IPS-18a (cell line): ENCODE measurements at regions not wholly inside any gene's neighbourhood (a gene's known extent, or its start where the extent isn't known, plus 50 kb on each side); places are given as distances from the start of the nearest gene placed in this dataset.

Experiments
- H3K27ac ChIP-seq: one replicate; pipeline ENCODE4 v1.5.1; 2013; ENCODE audit warnings: low read length
- H3K27me3 ChIP-seq: one replicate; pipeline ENCODE4 v1.6.1; 2013; ENCODE audit warnings: mild to moderate bottlenecking, low read length; ENCODE audit not compliant: control insufficient read depth, insufficient read depth
- H3K36me3 ChIP-seq: one replicate; pipeline ENCODE4 v1.6.1; 2013; ENCODE audit warnings: low read depth, low read length; ENCODE audit not compliant: control insufficient read depth
- H3K4me1 ChIP-seq: one replicate; pipeline ENCODE4 v1.6.1; 2013; ENCODE audit warnings: low read depth, low read length; ENCODE audit not compliant: control insufficient read depth
- H3K4me3 ChIP-seq: one replicate; pipeline ENCODE4 v1.5.1; 2013; ENCODE audit warnings: low read length
- H3K9ac ChIP-seq: one replicate; pipeline ENCODE4 v1.6.1; 2013; ENCODE audit warnings: mild to moderate bottlenecking, low read length, moderate library complexity
- H3K9me3 ChIP-seq: one replicate; pipeline ENCODE4 v1.6.1; 2013; ENCODE audit warnings: low read depth, low read length; ENCODE audit not compliant: control insufficient read depth

GRCh38 chr19:56983171-56983570, 136.6 kb upstream of the USP29 start:
- no peak overlapping the region for H3K9ac ChIP-seq
- H3K27me3 ChIP-seq: no peaks in the 10 kb centered on the region
- H3K36me3 ChIP-seq: no peaks in the 10 kb centered on the region
- no peaks in the 10 kb centered on the region for H3K4me1 ChIP-seq
- H3K4me3 ChIP-seq: no peak overlapping the region
- no peak overlapping the region for H3K27ac ChIP-seq
- H3K9me3 ChIP-seq: peaks cover 76% of the 10 kb centered on the region

GRCh38 chr19:56983804-56984203, 136.0 kb upstream of the USP29 start:
- no peak overlapping the region for H3K27ac ChIP-seq
- peaks cover 78% of the 10 kb centered on the region for H3K9me3 ChIP-seq
- no peaks in the 10 kb centered on the region for H3K4me1 ChIP-seq
- H3K27me3 ChIP-seq: no peaks in the 10 kb centered on the region
- no peaks in the 10 kb centered on the region for H3K36me3 ChIP-seq
- no peak overlapping the region for H3K4me3 ChIP-seq
- H3K9ac ChIP-seq: no peak overlapping the region

- H3K27me3 ChIP-seq: no peaks in the 10 kb centered on the region
- H3K9ac ChIP-seq: no peak overlapping the region
- peaks cover 76% of the 10 kb centered on the region for H3K9me3 ChIP-seq
- H3K36me3 ChIP-seq: no peaks in the 10 kb centered on the region
- H3K27ac ChIP-seq: no peak overlapping the region
- H3K4me3 ChIP-seq: no peak overlapping the region
- H3K4me1 ChIP-seq: no peaks in the 10 kb centered on the region
These were observed 133.4 kb upstream of the USP29 start for GRCh38 chr19:56986386-56986785.

- H3K4me1 ChIP-seq: no peaks in the 10 kb centered on the region
These were observed 132.6 kb upstream of the USP29 start for GRCh38 chr19:56987184-56987583.

GRCh38 chr19:56988299-56988698, 131.5 kb upstream of the USP29 start:
- Histone ChIP-seq H3K4me1 (no peaks in the 10 kb centered on the region), H3K9me3 (peaks cover 76% of the 10 kb centered on the region)

More at GRCh38 chr19:56987184-56987583, 132.6 kb upstream of the USP29 start:
- H3K9me3 ChIP-seq: peaks cover 77% of the 10 kb centered on the region
- H3K9ac ChIP-seq: no peak overlapping the region
- H3K4me3 ChIP-seq: no peak overlapping the region
- H3K27me3 ChIP-seq: no peaks in the 10 kb centered on the region
- no peaks in the 10 kb centered on the region for H3K36me3 ChIP-seq
- H3K27ac ChIP-seq: no peak overlapping the region

GRCh38 chr19:56991912-56992311, 127.9 kb upstream of the USP29 start:
- Histone ChIP-seq H3K27ac (no peak overlapping the region), H3K9ac (no peak overlapping the region), H3K4me3 (no peak overlapping the region), H3K9me3 (peaks cover 57% of the 10 kb centered on the region), H3K4me1 (no peaks in the 10 kb centered on the region), H3K27me3 (no peaks in the 10 kb centered on the region), H3K36me3 (no peaks in the 10 kb centered on the region)

More at GRCh38 chr19:56988299-56988698, 131.5 kb upstream of the USP29 start:
- Histone ChIP-seq H3K9ac (no peak overlapping the region), H3K27me3 (no peaks in the 10 kb centered on the region), H3K27ac (no peak overlapping the region), H3K4me3 (no peak overlapping the region), H3K36me3 (no peaks in the 10 kb centered on the region)

GRCh38 chr19:56993851-56994250, 125.9 kb upstream of the USP29 start:
- H3K9ac ChIP-seq: no peak overlapping the region
- peaks cover 55% of the 10 kb centered on the region for H3K9me3 ChIP-seq
- H3K27ac ChIP-seq: no peak overlapping the region
- H3K27me3 ChIP-seq: no peaks in the 10 kb centered on the region
- H3K36me3 ChIP-seq: no peaks in the 10 kb centered on the region
- no peaks in the 10 kb centered on the region for H3K4me1 ChIP-seq
- no peak overlapping the region for H3K4me3 ChIP-seq

- Histone ChIP-seq H3K27ac (no peak overlapping the region), H3K4me3 (no peak overlapping the region), H3K27me3 (no peaks in the 10 kb centered on the region), H3K36me3 (no peaks in the 10 kb centered on the region), H3K9ac (no peak overlapping the region), H3K9me3 (peaks cover 56% of the 10 kb centered on the region), H3K4me1 (no peaks in the 10 kb centered on the region)
These were observed 125.4 kb upstream of the USP29 start for GRCh38 chr19:56994251-56995017.

GRCh38 chr19:56995303-56995702, 124.5 kb upstream of the USP29 start:
- H3K27me3 ChIP-seq: no peaks in the 10 kb centered on the region
- peaks cover 57% of the 10 kb centered on the region for H3K9me3 ChIP-seq
- no peak overlapping the region for H3K27ac ChIP-seq
- no peaks in the 10 kb centered on the region for H3K4me1 ChIP-seq
- no peak overlapping the region for H3K9ac ChIP-seq
- H3K4me3 ChIP-seq: no peak overlapping the region
- H3K36me3 ChIP-seq: no peaks in the 10 kb centered on the region

- Histone ChIP-seq H3K9me3 (peaks cover 59% of the 10 kb centered on the region), H3K9ac (no peak overlapping the region), H3K27ac (no peak overlapping the region), H3K4me3 (no peak overlapping the region), H3K4me1 (no peaks in the 10 kb centered on the region), H3K27me3 (no peaks in the 10 kb centered on the region), H3K36me3 (no peaks in the 10 kb centered on the region)
These were observed 117.6 kb upstream of the USP29 start for GRCh38 chr19:57002195-57002601.

GRCh38 chr19:57002710-57003109, 117.1 kb upstream of the USP29 start:
- H3K9ac ChIP-seq: no peak overlapping the region
- no peaks in the 10 kb centered on the region for H3K4me1 ChIP-seq
- H3K9me3 ChIP-seq: peaks cover 60% of the 10 kb centered on the region
- H3K27me3 ChIP-seq: no peaks in the 10 kb centered on the region
- no peak overlapping the region for H3K27ac ChIP-seq
- no peak overlapping the region for H3K4me3 ChIP-seq
- no peaks in the 10 kb centered on the region for H3K36me3 ChIP-seq

- Histone ChIP-seq H3K9me3 (peaks cover 51% of the 10 kb centered on the region), H3K36me3 (no peaks in the 10 kb centered on the region)
These were observed 115.4 kb upstream of the USP29 start for GRCh38 chr19:57004418-57004817.

More at GRCh38 chr19:57004418-57004817, 115.4 kb upstream of the USP29 start:
- H3K4me3 ChIP-seq: no peak overlapping the region
- H3K27ac ChIP-seq: no peak overlapping the region
- H3K4me1 ChIP-seq: no peaks in the 10 kb centered on the region
- H3K27me3 ChIP-seq: no peaks in the 10 kb centered on the region
- no peak overlapping the region for H3K9ac ChIP-seq
